Activated naive CD4-positive, alpha-beta T cell treated with Interleukin-2 at 50 U/mL for 16 hours (primary cell): ENCODE measurements at regions not wholly inside any gene's neighbourhood (a gene's known extent, or its start where the extent isn't known, plus 50 kb on each side); places are given as distances from the start of the nearest gene placed in this dataset.
"Not testable (repeated sequence)": the region's sequence is repeated elsewhere in the genome, so short reads cannot be mapped to it uniquely, and the experiment has no call there.

ENCODE experiments used
- DNase-seq: peaks from one replicate; pipeline ENCODE4 v3.0.0-alpha.2; 2020

DNA sequence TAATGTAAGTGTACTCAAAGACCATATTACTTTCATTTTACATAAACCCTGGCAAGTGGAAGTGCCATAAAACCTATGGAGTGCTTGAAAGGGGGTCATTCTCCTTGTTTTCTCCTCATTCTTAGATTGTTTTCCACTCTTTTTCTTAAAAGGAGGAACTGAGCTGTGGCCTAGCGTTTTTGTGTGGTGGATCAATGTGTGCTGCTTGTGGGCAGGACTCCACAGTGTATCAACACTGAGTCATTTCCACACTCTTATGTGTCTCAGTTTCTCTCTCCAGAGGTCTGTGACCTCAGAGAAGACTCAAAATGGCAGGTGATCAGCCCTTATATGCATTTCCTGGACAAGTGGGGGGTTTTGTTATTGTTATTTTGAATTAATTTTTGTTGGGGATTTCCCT lies 516.1 kb upstream of the CDH10 start:
- no peak for DNase-seq

DNA sequence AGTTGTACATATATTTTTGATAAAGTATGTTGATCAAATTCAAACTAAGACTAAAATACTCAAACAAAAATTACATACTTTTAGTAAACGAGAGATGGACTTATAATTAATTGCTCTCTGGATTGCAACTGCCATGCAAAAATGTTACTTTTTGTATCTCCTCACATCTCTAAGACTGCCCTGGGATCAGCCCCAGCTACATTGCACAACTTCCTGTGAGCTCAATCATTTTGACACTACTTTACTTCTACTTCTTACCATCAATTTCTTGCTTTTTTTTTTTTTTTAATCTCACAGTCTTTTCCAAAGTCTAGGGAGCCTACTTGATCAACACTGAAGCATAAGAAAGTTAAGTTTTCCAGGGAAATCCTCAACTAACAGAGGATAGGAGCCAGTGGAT lies 506.0 kb upstream of the CDH10 start:
- no peak for DNase-seq

DNA sequence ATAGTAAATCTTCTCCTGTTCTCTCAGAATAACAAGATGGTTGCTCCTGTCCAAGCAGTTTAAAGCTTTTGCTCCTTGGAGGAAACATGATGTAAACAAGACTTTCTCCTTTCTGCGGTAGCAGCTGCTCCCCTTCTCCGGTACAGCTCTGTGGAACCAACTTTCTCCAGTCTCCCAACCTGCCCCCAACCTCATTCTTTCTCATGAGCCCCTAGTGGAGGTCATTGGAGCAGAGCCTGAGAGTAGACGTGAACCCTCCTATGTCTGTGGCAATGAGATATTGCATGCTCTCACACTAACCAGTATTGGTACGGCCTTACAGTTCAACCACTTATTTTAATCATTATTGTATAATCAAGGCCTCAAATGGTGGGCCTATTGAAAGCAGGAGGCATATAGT lies 483.8 kb upstream of the CDH10 start:
- no peak for DNase-seq

DNA sequence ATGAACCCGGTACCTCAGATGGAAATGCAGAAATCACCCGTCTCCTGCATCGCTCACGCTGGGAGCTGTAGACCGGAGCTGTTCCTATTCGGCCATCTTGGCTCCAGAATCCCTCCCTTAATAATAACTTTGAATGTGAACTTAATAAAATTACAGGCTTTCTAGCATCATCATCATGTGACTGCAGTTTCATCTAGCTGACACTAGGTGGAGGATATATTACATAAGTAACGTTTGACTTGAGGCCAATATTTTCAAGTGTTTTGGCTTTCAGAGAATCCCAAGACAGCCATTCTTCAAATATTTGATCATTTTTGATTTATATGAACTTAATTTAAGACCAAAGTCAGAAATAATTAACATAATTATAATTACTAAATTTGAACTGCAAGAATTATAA lies 474.9 kb upstream of the CDH10 start:
- no peak for DNase-seq

- DNase-seq: no peak
Observed at GRCh38 chr5:25107853-25108252, 463.1 kb upstream of the CDH10 start.

- DNase-seq: no peak
Observed at GRCh38 chr5:25099538-25099937, 454.8 kb upstream of the CDH10 start.

DNA sequence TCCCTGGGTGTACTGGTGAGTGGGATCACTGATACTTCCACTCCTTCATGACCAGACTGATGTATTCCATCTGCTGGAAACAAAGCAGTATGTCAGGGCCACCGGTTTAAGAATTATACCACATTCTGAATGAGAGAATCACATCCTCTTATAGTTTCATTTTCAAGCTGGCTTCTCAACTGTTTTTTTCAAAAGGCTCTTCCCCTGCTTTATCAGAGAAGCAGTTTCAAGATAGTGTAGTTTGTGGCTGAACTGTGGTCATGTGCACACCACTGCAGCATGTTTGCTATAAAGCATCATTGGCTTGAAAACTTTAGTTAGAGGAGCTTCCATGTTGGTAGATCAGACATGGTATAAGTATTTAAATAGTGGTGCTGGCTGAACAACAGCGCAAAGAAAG lies 450.5 kb upstream of the CDH10 start:
- no peak for DNase-seq

DNA sequence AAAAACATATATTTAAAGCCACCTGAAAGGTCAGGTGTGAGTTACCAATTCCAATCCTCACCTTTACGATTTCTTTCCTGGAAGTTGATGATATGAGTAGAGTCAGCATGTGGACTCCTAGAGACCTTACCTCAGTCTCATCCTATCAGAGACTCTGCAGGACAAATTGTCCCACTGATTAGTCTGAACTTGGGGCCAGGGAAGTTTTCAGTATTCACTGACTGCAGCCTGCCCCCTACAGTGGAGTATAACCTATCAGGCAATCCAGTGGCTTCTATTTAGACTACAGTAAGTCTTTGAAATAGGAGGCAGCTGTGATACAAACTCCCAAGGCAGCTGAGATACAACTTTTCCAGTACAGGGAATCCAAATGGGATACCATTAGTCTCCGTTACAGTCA lies 449.4 kb upstream of the CDH10 start:
- no peak for DNase-seq

- no peak for DNase-seq
Observed at GRCh38 chr5:25091921-25092320, 447.1 kb upstream of the CDH10 start.

- no peak for DNase-seq
Observed at GRCh38 chr5:25090854-25091253, 446.1 kb upstream of the CDH10 start.

- DNase-seq: no peak
Observed at GRCh38 chr5:25090275-25090674, 445.5 kb upstream of the CDH10 start.

- DNase-seq: not testable (repeated sequence)
Observed at GRCh38 chr5:25088689-25089088, 443.9 kb upstream of the CDH10 start.

GRCh38 chr5:25083261-25083660 lies 438.5 kb upstream of the CDH10 start:
- DNase-seq: not testable (repeated sequence)

DNA sequence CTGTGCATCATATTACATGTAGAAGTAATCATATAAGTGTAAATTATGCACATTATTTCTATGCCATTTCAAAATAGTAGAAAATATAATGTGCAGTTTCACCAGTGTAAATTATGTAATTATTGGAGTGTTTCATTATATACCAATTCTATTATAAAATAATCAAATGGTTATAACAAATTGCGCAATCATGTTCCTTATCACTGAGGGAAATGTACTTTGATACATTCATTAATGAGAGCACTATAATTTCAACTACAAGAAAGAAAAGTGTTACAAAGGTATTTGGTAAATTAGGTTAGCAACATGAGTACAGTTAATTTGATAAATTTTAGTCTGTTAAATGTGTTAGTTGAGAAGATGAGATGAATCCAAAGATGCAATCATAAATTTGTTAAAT lies 421.5 kb upstream of the CDH10 start:
- DNase-seq: no peak

DNA sequence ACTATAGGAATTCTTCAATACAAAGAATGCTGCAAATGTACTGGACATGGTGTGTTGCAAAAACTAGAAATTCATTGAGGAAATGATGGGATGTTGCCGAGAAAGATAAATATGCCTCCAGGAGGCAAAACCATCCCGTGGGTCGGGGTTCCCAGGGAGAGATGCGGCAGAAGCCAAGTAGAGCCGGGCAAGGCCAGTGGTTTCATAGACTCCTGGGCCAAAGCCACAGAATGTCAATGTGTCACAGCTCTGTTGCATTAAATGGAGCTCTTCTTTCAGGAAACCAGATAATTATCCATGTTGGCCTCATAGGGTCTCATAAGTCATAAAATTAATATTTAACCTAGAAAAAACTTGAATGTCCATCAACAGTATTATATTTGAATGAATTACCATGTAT lies 419.5 kb upstream of the CDH10 start:
- no peak for DNase-seq

GRCh38 chr5:25060575-25060974 lies 415.8 kb upstream of the CDH10 start:
- no peak for DNase-seq

- no peak for DNase-seq
Observed at GRCh38 chr5:25056836-25057235, 412.1 kb upstream of the CDH10 start.

DNA sequence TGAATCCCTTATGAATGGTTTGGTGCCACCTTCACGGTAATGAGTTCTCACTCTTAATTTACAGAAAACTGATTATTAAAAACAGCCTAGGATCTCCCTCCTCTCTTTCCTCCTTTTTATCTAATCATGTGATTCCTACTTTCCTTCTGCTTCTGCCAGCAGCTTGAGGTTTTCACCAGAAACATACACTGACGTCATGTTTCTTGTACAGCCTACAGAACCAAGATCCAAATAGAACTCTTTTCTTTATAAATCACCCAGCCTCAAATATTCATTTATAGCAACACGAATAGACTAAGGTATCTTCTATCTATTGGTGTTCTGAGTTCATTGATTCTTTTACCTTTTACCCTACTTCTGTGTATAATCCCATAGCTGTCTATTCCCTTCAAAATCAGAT lies 388.9 kb upstream of the CDH10 start:
- no peak for DNase-seq

- no peak for DNase-seq
Observed at GRCh38 chr5:25029004-25029403, 384.2 kb upstream of the CDH10 start.

DNA sequence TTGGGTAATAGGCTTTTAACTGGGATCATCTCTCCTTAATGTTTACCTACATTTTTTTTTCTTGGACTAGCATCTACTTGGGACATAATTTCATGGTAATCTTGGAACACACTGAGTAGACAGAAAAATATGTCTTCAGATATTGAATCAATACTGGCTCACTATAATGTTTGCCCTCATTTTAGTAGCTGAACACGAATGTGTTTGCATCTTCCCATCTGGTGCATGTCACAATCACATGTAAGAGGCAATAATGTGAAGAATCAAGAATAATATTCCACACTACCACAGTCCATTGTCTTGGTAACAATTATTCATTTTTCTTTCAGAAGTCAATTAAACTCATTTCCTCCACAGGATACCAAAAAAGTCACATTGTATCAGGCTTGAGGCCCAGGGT lies 382.7 kb upstream of the CDH10 start:
- no peak for DNase-seq

- DNase-seq: no peak
Observed at GRCh38 chr5:25027061-25027460, 382.3 kb upstream of the CDH10 start.

GRCh38 chr5:25025831-25026230 lies 381.1 kb upstream of the CDH10 start:
- DNase-seq: no peak

DNA sequence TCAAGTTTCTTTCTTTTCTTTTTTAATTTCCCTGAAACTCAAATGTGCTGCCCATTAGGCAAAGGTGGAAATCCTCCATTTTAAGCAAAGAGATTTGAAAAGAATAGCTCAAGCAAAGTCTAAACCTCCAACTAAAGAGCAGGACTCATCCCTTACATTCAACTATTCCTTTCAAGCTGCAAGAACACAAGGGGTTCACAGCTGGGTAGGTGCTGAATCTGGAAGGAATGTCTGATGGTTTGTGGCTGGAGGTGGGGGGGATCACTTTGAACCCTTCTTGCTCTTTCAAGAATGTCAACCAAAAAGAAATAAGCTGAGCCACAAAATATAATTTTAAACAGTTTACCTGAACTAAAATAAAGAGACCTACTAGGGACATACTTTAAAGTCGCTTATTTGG lies 375.7 kb upstream of the CDH10 start:
- DNase-seq: no peak

GRCh38 chr5:25009063-25009462 lies 364.3 kb upstream of the CDH10 start:
- DNase-seq: no peak

- no peak for DNase-seq
Observed at GRCh38 chr5:25006734-25007133, 362.0 kb upstream of the CDH10 start.

DNA sequence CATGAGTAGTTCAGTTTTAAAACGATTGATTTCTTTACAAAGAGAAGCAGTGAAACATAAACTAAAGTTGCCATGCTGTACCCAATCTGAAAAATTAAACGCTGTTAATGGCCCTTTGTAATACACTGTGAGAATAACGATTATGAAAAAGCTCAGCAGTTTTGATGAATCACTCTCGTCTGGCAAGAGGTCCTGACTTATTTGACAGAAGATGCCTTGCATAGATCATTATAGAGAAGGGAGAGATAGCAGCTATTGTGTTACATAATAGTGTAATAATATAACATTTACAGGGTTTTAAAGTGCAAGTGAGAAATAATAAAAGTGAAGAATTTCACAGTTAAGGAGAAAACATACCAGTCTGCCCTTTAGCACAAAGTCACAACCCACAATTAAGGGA lies 361.5 kb upstream of the CDH10 start:
- DNase-seq: no peak
